ENCODE measurements at regions not wholly inside any gene's neighbourhood (a gene's known extent, or its start where the extent isn't known, plus 50 kb on each side); places are given as distances from the start of the nearest gene placed in this dataset.

DNA sequence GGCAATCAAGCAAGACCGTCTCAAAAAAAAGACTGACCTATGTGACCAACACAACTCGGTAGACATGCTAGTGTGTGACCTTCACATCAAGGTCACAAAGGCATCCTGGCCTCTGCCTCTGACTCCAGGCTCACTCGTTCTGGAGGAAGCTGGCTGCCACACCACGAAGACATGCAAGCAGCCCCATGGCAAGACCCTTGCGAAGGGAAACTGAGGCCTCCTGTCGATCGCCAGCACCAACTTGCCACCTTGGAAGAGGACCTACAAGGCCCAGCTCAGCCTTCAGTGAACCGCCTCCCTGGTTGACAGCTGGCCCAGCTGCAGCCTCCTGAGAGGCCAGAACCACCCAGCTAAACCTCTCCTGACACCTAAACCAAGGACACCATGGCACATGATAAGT lies 79.3 kb upstream of the ASAP2 start:
- no peaks in the 10 kb centered on the region for H3K36me3 ChIP-seq (ENCODE audit: low read depth, missing control alignments)
- intact Hi-C loops (cut with DNase I; ENCODE audit: low total_unique reads) = no loop called here
- H3K27ac ChIP-seq = no peak overlapping the region
- no peak for TF ChIP-seq POLR2A (IDR thresholded peaks at IDR 0.05)
- TF ChIP-seq, protein P1, sequence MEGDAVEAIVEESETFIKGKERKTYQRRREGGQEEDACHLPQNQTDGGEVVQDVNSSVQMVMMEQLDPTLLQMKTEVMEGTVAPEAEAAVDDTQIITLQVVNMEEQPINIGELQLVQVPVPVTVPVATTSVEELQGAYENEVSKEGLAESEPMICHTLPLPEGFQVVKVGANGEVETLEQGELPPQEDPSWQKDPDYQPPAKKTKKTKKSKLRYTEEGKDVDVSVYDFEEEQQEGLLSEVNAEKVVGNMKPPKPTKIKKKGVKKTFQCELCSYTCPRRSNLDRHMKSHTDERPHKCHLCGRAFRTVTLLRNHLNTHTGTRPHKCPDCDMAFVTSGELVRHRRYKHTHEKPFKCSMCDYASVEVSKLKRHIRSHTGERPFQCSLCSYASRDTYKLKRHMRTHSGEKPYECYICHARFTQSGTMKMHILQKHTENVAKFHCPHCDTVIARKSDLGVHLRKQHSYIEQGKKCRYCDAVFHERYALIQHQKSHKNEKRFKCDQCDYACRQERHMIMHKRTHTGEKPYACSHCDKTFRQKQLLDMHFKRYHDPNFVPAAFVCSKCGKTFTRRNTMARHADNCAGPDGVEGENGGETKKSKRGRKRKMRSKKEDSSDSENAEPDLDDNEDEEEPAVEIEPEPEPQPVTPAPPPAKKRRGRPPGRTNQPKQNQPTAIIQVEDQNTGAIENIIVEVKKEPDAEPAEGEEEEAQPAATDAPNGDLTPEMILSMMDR (IDR thresholded peaks at IDR 0.05) = no peak
- H3K9me3 ChIP-seq = no peaks in the 10 kb centered on the region
- H3K4me3 ChIP-seq = no peak overlapping the region
- 82 to 89% methylated on average over 8 of the region's 8 CpGs for WGBS, 2 donors
- DNase-seq = no peak
- H3K27me3 ChIP-seq = no peaks in the 10 kb centered on the region
- no peaks in the 10 kb centered on the region for H3K4me1 ChIP-seq

DNA sequence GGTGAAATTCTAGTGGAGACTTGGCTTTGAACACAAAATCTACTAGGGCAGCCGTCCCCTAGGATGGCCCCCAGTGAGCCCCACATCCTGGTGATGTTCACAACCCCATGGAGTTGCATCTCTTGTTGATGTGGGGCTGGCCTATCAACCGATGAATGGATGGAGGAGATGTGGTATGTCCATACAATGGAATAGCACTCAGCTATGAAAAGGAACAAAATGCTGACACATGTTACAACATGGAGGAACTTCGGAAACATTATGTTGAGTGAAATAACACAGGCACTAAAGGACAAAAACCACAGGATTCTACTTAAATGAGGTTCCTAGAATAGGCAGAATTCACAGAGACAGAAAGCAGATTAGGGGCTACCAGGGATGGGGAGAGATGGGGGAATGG lies 80.1 kb upstream of the ASAP2 start:
- no peak for DNase-seq
- WGBS, 2 donors = 94 to 98% methylated on average over 3 of the region's 3 CpGs
- H3K27me3 ChIP-seq = no peaks in the 10 kb centered on the region
- no peaks in the 10 kb centered on the region for H3K4me1 ChIP-seq
- TF ChIP-seq, protein P1 (IDR thresholded peaks at IDR 0.05) = no peak
- no peak for TF ChIP-seq POLR2A (IDR thresholded peaks at IDR 0.05)
- intact Hi-C loops (cut with DNase I; ENCODE audit: low total_unique reads) = no loop called here
- no peak overlapping the region for H3K27ac ChIP-seq
- no peak overlapping the region for H3K4me3 ChIP-seq
- H3K36me3 ChIP-seq (ENCODE audit: low read depth, missing control alignments) = no peaks in the 10 kb centered on the region
- no peaks in the 10 kb centered on the region for H3K9me3 ChIP-seq

DNA sequence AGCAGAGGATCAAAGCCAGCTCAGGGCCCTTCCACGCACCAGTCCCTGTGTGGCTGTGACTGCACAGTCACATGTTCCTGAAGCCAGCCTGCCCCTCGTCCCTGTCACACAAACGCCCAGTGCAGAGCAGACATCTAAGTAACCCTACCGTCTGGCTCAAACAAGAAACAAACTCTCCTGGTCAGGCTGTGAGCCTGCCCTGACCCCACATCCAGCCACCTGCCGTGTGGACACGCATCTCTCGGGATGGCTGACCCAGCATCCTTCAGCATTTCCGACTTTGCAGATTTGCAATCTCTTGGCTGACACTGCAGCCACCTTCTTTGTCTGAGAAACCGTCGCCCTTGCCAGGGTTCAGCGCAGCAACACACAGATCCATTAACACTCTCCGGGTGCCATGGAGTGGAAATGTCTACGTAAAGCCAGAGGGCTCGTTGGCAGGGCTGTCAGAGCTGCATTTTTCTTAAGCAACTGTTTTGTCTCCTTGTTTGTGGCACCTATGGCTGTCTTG lies 82.3 kb upstream of the ASAP2 start:
- Histone ChIP-seq H3K9me3 (no peaks in the 10 kb centered on the region), H3K4me1 (no peaks in the 10 kb centered on the region), H3K27ac (no peak overlapping the region), H3K36me3 (ENCODE audit: low read depth, missing control alignments) (no peaks in the 10 kb centered on the region), H3K4me3 (no peak overlapping the region), H3K27me3 (no peaks in the 10 kb centered on the region)
- TF ChIP-seq, protein P1 (IDR thresholded peaks at IDR 0.05) = no peak
- TF ChIP-seq POLR2A (IDR thresholded peaks at IDR 0.05) = no peak
- WGBS, 2 donors = 81 to 85% methylated on average over 13 to 14 of the region's 14 CpGs
- intact Hi-C loops (cut with DNase I; ENCODE audit: low total_unique reads) = no loop called here
- no peak for DNase-seq

DNA sequence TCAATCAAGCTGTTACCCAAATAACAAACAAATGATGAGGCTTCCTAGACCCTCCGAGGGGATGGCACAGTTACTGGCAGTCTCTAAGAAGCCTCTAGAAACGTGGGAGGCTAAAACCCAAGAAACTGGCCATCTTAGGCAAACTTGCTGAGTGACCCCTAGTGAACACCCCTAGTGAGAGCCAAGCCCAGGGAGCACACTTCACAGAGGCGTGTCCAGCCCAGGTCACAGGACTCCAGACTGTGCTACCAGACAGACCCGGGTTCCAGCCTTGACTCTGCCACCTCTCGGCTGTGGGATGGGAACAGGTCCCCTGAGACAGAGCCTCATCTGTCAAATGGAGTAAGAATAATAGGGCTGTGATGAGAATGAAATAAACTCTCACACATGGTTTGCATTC lies 83.5 kb upstream of the ASAP2 start:
- intact Hi-C loops (cut with DNase I; ENCODE audit: low total_unique reads) = no loop called here
- H3K4me1 ChIP-seq = no peaks in the 10 kb centered on the region
- no peaks in the 10 kb centered on the region for H3K9me3 ChIP-seq
- no peak overlapping the region for H3K4me3 ChIP-seq
- no peak for DNase-seq
- H3K27me3 ChIP-seq = no peaks in the 10 kb centered on the region
- TF ChIP-seq POLR2A (IDR thresholded peaks at IDR 0.05) = no peak
- TF ChIP-seq, protein P1 (IDR thresholded peaks at IDR 0.05) = no peak
- H3K27ac ChIP-seq = no peak overlapping the region
- WGBS, 2 donors = 89% methylated on average over 5 of the region's 5 CpGs
- no peaks in the 10 kb centered on the region for H3K36me3 ChIP-seq (ENCODE audit: low read depth, missing control alignments)

DNA sequence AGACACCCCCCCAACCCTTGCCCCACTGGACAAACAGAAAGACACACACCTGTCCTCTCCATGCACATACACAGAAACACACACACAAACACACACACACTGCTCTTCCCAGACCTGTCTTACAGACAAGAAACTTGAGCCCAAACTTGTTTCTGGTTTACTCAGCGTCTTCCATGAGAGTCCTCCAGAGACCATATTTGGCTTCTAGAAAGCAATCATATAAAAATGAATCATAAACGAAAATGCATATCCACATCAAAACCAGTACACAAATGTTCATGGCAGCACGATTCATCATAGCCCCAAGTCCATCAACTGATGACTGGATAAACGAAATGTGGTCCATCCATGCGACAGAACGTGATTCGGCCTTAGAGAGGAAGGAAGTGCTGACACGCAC lies 84.2 kb upstream of the ASAP2 start:
- TF ChIP-seq, protein P1 (IDR thresholded peaks at IDR 0.05) = no peak
- TF ChIP-seq POLR2A (IDR thresholded peaks at IDR 0.05) = no peak
- Histone ChIP-seq H3K4me3 (no peak overlapping the region), H3K27me3 (no peaks in the 10 kb centered on the region), H3K9me3 (no peaks in the 10 kb centered on the region), H3K36me3 (ENCODE audit: low read depth, missing control alignments) (no peaks in the 10 kb centered on the region), H3K4me1 (no peaks in the 10 kb centered on the region), H3K27ac (no peak overlapping the region)
- no peak for DNase-seq
- intact Hi-C loops (cut with DNase I; ENCODE audit: low total_unique reads) = no loop called here
- 92 to 95% methylated on average over 8 of the region's 8 CpGs for WGBS, 2 donors

All from testis (tissue), 2 donors.